ENCODE measurements at regions not wholly inside any gene's neighbourhood (a gene's known extent, or its start where the extent isn't known, plus 50 kb on each side); places are given as distances from the start of the nearest gene placed in this dataset.

DNA sequence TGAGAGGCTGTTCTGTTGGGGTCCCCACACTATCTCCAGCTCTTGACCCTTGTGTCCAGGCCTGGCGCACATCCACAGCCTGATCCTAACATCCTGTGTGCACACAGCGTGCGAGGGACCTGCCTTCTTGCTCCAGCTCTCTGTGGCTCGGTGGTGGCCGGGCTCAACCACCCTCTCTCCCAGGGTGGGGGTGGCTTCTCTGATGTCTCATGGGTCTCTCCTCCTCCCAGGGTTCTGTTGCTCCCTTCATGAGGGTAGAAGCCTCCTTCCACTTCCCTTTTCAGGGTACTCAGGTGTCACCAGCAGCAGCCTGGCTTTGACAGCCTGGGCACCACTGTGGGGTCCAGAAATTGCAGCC, 196.9 kb upstream of the RAB6C start:
- Histone ChIP-seq H3K36me3 (no peaks in the 10 kb centered on the region), H2AFZ (replicated peaks) (no peak overlapping the region), H3K4me1 (peaks cover 13% of the 10 kb centered on the region), H3F3A (ENCODE audit: low read depth) (no peaks in the 10 kb centered on the region), H3K4me3 (no peak overlapping the region), H3K27ac (no peak overlapping the region), H3K9me3 (ENCODE audit: low read depth) (no peaks in the 10 kb centered on the region), H3K9ac (no peak overlapping the region), H3K79me2 (ENCODE audit: low read depth) (no peaks in the 10 kb centered on the region), H3K4me2 (no peak overlapping the region), H3K27me3 (no peaks in the 10 kb centered on the region), H4K20me1 (ENCODE audit: low read depth) (no peaks in the 10 kb centered on the region)
- peaks cover 35% of the 10 kb centered on the region for H3K4me1 Mint-ChIP-seq
- peak overlapping the region; percentile 60 for H3K27ac Mint-ChIP-seq
- H3K9me3 Mint-ChIP-seq: no peaks in the 10 kb centered on the region
- H3K27me3 Mint-ChIP-seq (ENCODE audit: insufficient read depth, low read depth): no peaks in the 10 kb centered on the region
- no peak for TF ChIP-seq EZH2phosphoT487 (IDR thresholded peaks at IDR 0.05)
- TF ChIP-seq, protein P1, sequence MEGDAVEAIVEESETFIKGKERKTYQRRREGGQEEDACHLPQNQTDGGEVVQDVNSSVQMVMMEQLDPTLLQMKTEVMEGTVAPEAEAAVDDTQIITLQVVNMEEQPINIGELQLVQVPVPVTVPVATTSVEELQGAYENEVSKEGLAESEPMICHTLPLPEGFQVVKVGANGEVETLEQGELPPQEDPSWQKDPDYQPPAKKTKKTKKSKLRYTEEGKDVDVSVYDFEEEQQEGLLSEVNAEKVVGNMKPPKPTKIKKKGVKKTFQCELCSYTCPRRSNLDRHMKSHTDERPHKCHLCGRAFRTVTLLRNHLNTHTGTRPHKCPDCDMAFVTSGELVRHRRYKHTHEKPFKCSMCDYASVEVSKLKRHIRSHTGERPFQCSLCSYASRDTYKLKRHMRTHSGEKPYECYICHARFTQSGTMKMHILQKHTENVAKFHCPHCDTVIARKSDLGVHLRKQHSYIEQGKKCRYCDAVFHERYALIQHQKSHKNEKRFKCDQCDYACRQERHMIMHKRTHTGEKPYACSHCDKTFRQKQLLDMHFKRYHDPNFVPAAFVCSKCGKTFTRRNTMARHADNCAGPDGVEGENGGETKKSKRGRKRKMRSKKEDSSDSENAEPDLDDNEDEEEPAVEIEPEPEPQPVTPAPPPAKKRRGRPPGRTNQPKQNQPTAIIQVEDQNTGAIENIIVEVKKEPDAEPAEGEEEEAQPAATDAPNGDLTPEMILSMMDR (IDR thresholded peaks at IDR 0.05): no peak
- no peak for TF ChIP-seq EZH2 (IDR thresholded peaks at IDR 0.05)
- H3K4me3 Mint-ChIP-seq: no peak overlapping the region
- no peak for DNase-seq (ENCODE audit: low spot score)
- H3K36me3 Mint-ChIP-seq: no peaks in the 10 kb centered on the region

DNA sequence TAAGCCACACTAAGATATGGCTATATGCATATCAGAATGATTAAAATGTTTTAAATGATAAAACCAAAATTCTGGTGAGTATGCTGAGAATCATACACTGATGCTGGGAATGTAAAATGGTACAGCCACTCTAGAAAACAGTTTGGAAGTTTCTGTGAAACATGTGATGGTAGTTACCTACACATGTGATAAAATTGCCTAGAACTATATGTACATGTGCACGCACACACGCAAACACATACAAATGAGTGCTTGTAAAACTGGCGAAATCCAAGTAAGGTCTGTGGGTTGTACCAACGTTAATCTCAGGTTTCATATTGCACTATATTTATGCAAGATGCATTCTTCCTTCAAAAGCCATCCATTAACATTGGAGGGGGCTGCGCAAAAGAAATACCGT, 195.0 kb upstream of the RAB6C start:
- Histone ChIP-seq H3K4me2 (no peak overlapping the region), H3K9ac (no peak overlapping the region), H3K79me2 (ENCODE audit: low read depth) (no peaks in the 10 kb centered on the region), H3K36me3 (no peaks in the 10 kb centered on the region), H3K27me3 (no peaks in the 10 kb centered on the region), H4K20me1 (ENCODE audit: low read depth) (no peaks in the 10 kb centered on the region), H3K4me3 (no peak overlapping the region), H2AFZ (replicated peaks) (no peak overlapping the region), H3K27ac (no peak overlapping the region), H3K4me1 (peaks cover 13% of the 10 kb centered on the region), H3F3A (ENCODE audit: low read depth) (no peaks in the 10 kb centered on the region), H3K9me3 (ENCODE audit: low read depth) (no peaks in the 10 kb centered on the region)
- TF ChIP-seq EZH2phosphoT487 (IDR thresholded peaks at IDR 0.05): no peak
- TF ChIP-seq, protein P1 (IDR thresholded peaks at IDR 0.05): no peak
- TF ChIP-seq EZH2 (IDR thresholded peaks at IDR 0.05): no peak
- Mint-ChIP-seq H3K36me3 (no peaks in the 10 kb centered on the region), H3K4me3 (no peak overlapping the region), H3K27ac (no peak overlapping the region), H3K4me1 (peaks cover 29% of the 10 kb centered on the region), H3K27me3 (ENCODE audit: insufficient read depth, low read depth) (peaks cover 3% of the 10 kb centered on the region), H3K9me3 (no peaks in the 10 kb centered on the region)
- no peak for DNase-seq (ENCODE audit: low spot score)

DNA sequence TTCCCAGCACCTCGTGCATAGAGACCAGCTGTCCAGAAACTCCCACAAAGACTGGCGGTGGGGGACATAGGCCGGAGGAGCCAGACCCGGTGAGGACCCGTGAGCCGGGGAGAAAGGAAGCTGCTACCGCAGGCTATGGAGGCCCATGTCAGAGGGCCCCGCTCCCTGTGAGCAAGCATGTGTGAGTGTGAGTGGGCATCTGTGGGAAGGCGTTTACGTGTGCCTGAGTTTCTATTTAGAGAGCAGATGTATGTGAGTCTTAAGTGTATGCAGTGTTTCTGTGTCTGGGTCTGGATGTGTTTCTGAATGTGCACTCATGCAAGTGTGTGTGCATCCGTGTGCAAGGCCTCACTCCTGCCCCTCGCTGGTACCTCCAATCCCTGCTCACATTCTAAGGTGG, 187.8 kb upstream of the RAB6C start:
- Mint-ChIP-seq H3K27me3 (ENCODE audit: insufficient read depth, low read depth) (peaks cover 8% of the 10 kb centered on the region), H3K4me1 (peaks cover 4% of the 10 kb centered on the region), H3K27ac (no peak overlapping the region), H3K9me3 (no peaks in the 10 kb centered on the region), H3K36me3 (no peaks in the 10 kb centered on the region), H3K4me3 (no peak overlapping the region)
- DNase-seq (ENCODE audit: low spot score): no peak
- Histone ChIP-seq H3K4me1 (no peaks in the 10 kb centered on the region), H3K4me3 (no peak overlapping the region), H3K27ac (no peak overlapping the region), H3K9ac (no peak overlapping the region), H3K4me2 (no peak overlapping the region), H3K79me2 (ENCODE audit: low read depth) (no peaks in the 10 kb centered on the region), H2AFZ (replicated peaks) (no peak overlapping the region), H3F3A (ENCODE audit: low read depth) (no peaks in the 10 kb centered on the region), H3K27me3 (no peaks in the 10 kb centered on the region), H3K36me3 (no peaks in the 10 kb centered on the region), H3K9me3 (ENCODE audit: low read depth) (no peaks in the 10 kb centered on the region), H4K20me1 (ENCODE audit: low read depth) (no peaks in the 10 kb centered on the region)
- no peak for TF ChIP-seq EZH2 (IDR thresholded peaks at IDR 0.05)
- TF ChIP-seq, protein P1 (IDR thresholded peaks at IDR 0.05): no peak
- no peak for TF ChIP-seq EZH2phosphoT487 (IDR thresholded peaks at IDR 0.05)

All from neural progenitor cell (in vitro differentiated cells).